IMR-90 (cell line): ENCODE measurements at regions not wholly inside any gene's neighbourhood (a gene's known extent, or its start where the extent isn't known, plus 50 kb on each side); places are given as distances from the start of the nearest gene placed in this dataset.

ENCODE experiments used
- ATAC-seq: fragments of 200-7000 bp; cut with Tn5 transposase; 2 replicates; pipeline ENCODE4 v1.9.1; 2020; ENCODE audit warnings: low read depth, mild to moderate bottlenecking, moderate library complexity
- BruUV-seq: library from RNA; stranded (reverse); fragments of 400-500 nt; replicated peaks from 2 replicates; lab custom pipeline; 2021; lab: Mats Ljungman, UMichigan
- CTCF ChIA-PET: fragments of 300-600 bp; formaldehyde crosslinking; extraction: SDS; loops from one replicate; lab custom pipeline; 2021; ENCODE audit warnings: antibody characterized with exemption; lab: Yijun Ruan, JAX
- POLR2A ChIA-PET: fragments of 300-600 bp; sonication (Branson Sonifier 250); formaldehyde crosslinking; loops from one replicate; lab custom pipeline; 2022; ENCODE audit warnings: antibody characterized with exemption; ENCODE audit not compliant: unreplicated experiment; lab: Charles Lee
- DNase-seq: peaks from one replicate; pipeline ENCODE4 v3.0.0; 2013
- H2AFZ ChIP-seq: replicated peaks from 2 replicates; pipeline ENCODE3; 2013; ENCODE audit warnings: low read length, mild to moderate bottlenecking; ENCODE audit not compliant: poor library complexity
- H2AK5ac ChIP-seq: 2 replicates; pipeline ENCODE4 v1.6.1; 2013; ENCODE audit warnings: low read depth, low read length, inconsistent platforms
- H2AK9ac ChIP-seq: replicated peaks from 2 replicates; pipeline ENCODE3; 2013; ENCODE audit warnings: mild to moderate bottlenecking, low read depth, low read length, moderate library complexity; ENCODE audit not compliant: poor library complexity
- H2BK120ac ChIP-seq: 2 replicates; pipeline ENCODE4 v1.6.1; 2013; ENCODE audit warnings: low read depth, low read length, inconsistent platforms
- H2BK15ac ChIP-seq: 3 replicates; pipeline ENCODE4 v1.6.1; 2013; ENCODE audit warnings: low read depth, low read length, inconsistent platforms
- H2BK20ac ChIP-seq: 2 replicates; pipeline ENCODE4 v1.6.1; 2013; ENCODE audit warnings: low read depth, mild to moderate bottlenecking, inconsistent platforms, low read length, moderate library complexity
- H2BK5ac ChIP-seq: 2 replicates; pipeline ENCODE4 v1.6.1; 2013; ENCODE audit warnings: mild to moderate bottlenecking, low read depth, low read length, inconsistent platforms; ENCODE audit not compliant: poor library complexity, severe bottlenecking
- H3K14ac ChIP-seq: replicated peaks from 2 replicates; pipeline ENCODE4 v1.6.1; 2013; ENCODE audit warnings: low read depth, low read length, inconsistent platforms
- H3K18ac ChIP-seq: 2 replicates; pipeline ENCODE4 v1.6.1; 2013; ENCODE audit warnings: low read depth, low read length, control low read depth
- H3K23ac ChIP-seq: 2 replicates; pipeline ENCODE4 v1.6.1; 2013; ENCODE audit warnings: low read depth, low read length, inconsistent platforms
- H3K27ac ChIP-seq: 2 replicates; pipeline ENCODE4 v1.5.1; 2013; ENCODE audit warnings: mild to moderate bottlenecking, control low read depth, low read length; ENCODE audit not compliant: insufficient read depth
- H3K27me3 ChIP-seq: 2 replicates; pipeline ENCODE4 v1.6.1; 2013; ENCODE audit warnings: low read length; ENCODE audit not compliant: control insufficient read depth, insufficient read depth
- H3K36me3 ChIP-seq: 2 replicates; pipeline ENCODE4 v1.6.1; 2013; ENCODE audit warnings: low read length, mixed read lengths; ENCODE audit not compliant: control insufficient read depth, insufficient read depth
- H3K4ac ChIP-seq: 2 replicates; pipeline ENCODE4 v1.6.1; 2013; ENCODE audit warnings: low read depth, low read length, inconsistent platforms
- H3K4me1 ChIP-seq: 2 replicates; pipeline ENCODE4 v1.6.1; 2013; ENCODE audit warnings: low read length, mixed read lengths; ENCODE audit not compliant: control insufficient read depth, insufficient read depth
- H3K4me2 ChIP-seq: 2 replicates; pipeline ENCODE4 v1.6.1; 2013; ENCODE audit warnings: low read depth, mild to moderate bottlenecking, control low read depth, low read length, moderate library complexity
- H3K4me3 ChIP-seq: 2 replicates; pipeline ENCODE4 v1.5.1; 2013; ENCODE audit warnings: low read depth, mild to moderate bottlenecking, control low read depth, low read length, moderate library complexity; ENCODE audit not compliant: insufficient read depth
- H3K56ac ChIP-seq: 2 replicates; pipeline ENCODE4 v1.6.1; 2013; ENCODE audit warnings: low read length, inconsistent platforms; ENCODE audit not compliant: insufficient read depth; ENCODE audit errors: extremely low read depth
- H3K79me1 ChIP-seq, 2 experiments: 2 replicates each; pipeline ENCODE4 v1.6.1; 2013; ENCODE audit warnings: low read length in 2 of 2, inconsistent platforms in 1 of 2, low read depth in 1 of 2
- H3K9ac ChIP-seq: 2 replicates; pipeline ENCODE4 v1.6.1; 2013; ENCODE audit warnings: low read depth, low read length, control low read depth
- H3K9me1 ChIP-seq: 2 replicates; pipeline ENCODE4 v1.6.1; 2013; ENCODE audit warnings: low read length, inconsistent platforms; ENCODE audit not compliant: insufficient read depth
- H3K9me3 ChIP-seq: 2 replicates; pipeline ENCODE4 v1.6.1; 2013; ENCODE audit warnings: low read length; ENCODE audit not compliant: control insufficient read depth, insufficient read depth
- H4K20me1 ChIP-seq: 2 replicates; pipeline ENCODE4 v1.6.1; 2013; ENCODE audit warnings: low read length, inconsistent platforms; ENCODE audit not compliant: insufficient read depth
- H4K5ac ChIP-seq: 2 replicates; pipeline ENCODE4 v1.6.1; 2013; ENCODE audit warnings: mild to moderate bottlenecking, low read depth, low read length, control low read depth
- H4K8ac ChIP-seq, 2 experiments: 2 replicates each; pipeline ENCODE4 v1.6.1; 2013; ENCODE audit warnings: low read depth in 2 of 2, low read length in 2 of 2, control low read depth in 1 of 2, inconsistent platforms in 1 of 2
- H4K91ac ChIP-seq: 2 replicates; pipeline ENCODE4 v1.6.1; 2013; ENCODE audit warnings: low read depth, low read length, inconsistent platforms; ENCODE audit not compliant: insufficient read depth
- CEBPB ChIP-seq: IDR thresholded peaks from 2 replicates; pipeline ENCODE4 v1.6.1; 2012; ENCODE audit warnings: low read depth, low read length, improper control_type of control experiment
- MAFK ChIP-seq: IDR thresholded peaks from 2 replicates; pipeline ENCODE4 v1.6.1; 2012; ENCODE audit warnings: low read depth, low read length, improper control_type of control experiment
- dilution Hi-C: fragments of 300-500 bp; cut with HindIII; formaldehyde crosslinking; loops from one replicate; pipeline ENCODE4 v1.14.3; 2018; ENCODE audit warnings: low sequenced_read_pairs; ENCODE audit not compliant: unreplicated experiment
- in situ Hi-C: fragments of 300-500 bp; cut with MboI; formaldehyde crosslinking; loops from 3 replicates; pipeline ENCODE4 v1.14.3; 2019; ENCODE audit warnings: low sequenced_read_pairs, inconsistent platforms, mixed read lengths
- intact Hi-C: fragments of 100-400 bp; cut with micrococcal nuclease; formaldehyde crosslinking; loops from 2 replicates; pipeline ENCODE4 v1.10.0; 2022

DNA sequence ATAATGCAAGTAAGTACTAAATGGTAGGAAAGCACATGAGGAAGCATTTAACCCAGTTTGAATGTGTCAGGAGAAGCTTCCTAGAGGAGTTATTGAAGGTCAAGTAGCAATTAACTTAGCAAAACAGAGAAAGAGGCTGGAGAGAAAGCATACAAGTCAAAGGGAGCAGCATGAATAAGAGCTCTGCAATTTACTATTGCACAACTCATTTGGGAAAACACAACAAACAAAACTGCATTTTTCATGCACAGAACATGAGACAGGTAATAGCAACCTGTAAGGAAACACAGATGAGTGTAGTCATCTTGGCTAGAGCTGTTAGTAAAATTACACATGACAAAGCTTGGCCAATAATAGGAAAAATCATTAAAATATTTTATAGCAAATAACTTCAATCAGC lies 538.1 kb downstream of the PPP4R3C start:
- ChIA-PET POLR2A (no interaction called here), CTCF (no interaction called here)
- intact Hi-C loops: no loop called here

More for the DNA sequence above, 538.1 kb downstream of the PPP4R3C start:
- no peak overlapping the region for H3K18ac ChIP-seq
- no peak overlapping the region for H3K56ac ChIP-seq
- no peak overlapping the region for H3K14ac ChIP-seq
- no peak overlapping the region for H3K4ac ChIP-seq
- H4K8ac ChIP-seq: no peak overlapping the region
- H2BK120ac ChIP-seq: no peak overlapping the region
- H2AK5ac ChIP-seq: no peak overlapping the region
- no peak overlapping the region for H4K5ac ChIP-seq
- no peak overlapping the region for H2BK20ac ChIP-seq
- no peaks in the 10 kb centered on the region for H3K9me1 ChIP-seq
- no peaks in the 10 kb centered on the region for H4K20me1 ChIP-seq
- no peaks in the 10 kb centered on the region for H3K27me3 ChIP-seq
- H2BK5ac ChIP-seq: no peak overlapping the region
- H3K36me3 ChIP-seq: no peaks in the 10 kb centered on the region
- no peaks in the 10 kb centered on the region for H3K9me3 ChIP-seq
- H3K9ac ChIP-seq: no peak overlapping the region
- in situ Hi-C loops: no loop called here
- no peaks in the 10 kb centered on the region for H3K4me1 ChIP-seq
- DNase-seq (no peak), ATAC-seq (no peak)
- dilution Hi-C loops: no loop called here
- H2AFZ ChIP-seq: no peak overlapping the region
- no peak overlapping the region for H2BK15ac ChIP-seq
- TF ChIP-seq MAFK (no peak), CEBPB (peak; percentile 43; the same call in 1 of the 2 replicates)
- no peaks in the 10 kb centered on the region for H3K79me1 ChIP-seq
- no peak overlapping the region for H3K27ac ChIP-seq
- H3K4me2 ChIP-seq: no peak overlapping the region
- H4K91ac ChIP-seq: no peak overlapping the region
- H3K23ac ChIP-seq: no peak overlapping the region
- no TSS peak for BruUV-seq
- H2AK9ac ChIP-seq: no peak overlapping the region
- H3K4me3 ChIP-seq: no peak overlapping the region
